DMS153 (cell line): ENCODE measurements at regions not wholly inside any gene's neighbourhood (a gene's known extent, or its start where the extent isn't known, plus 50 kb on each side); places are given as distances from the start of the nearest gene placed in this dataset.

Experiments
- DNase-seq: peaks from one replicate; lab custom pipeline; 2025; lab: John Stamatoyannopoulos, UW

GRCh38 chr7:156223935-156224832 is 411.9 kb upstream of the SHH start:
- DNase-seq = no peak

DNA sequence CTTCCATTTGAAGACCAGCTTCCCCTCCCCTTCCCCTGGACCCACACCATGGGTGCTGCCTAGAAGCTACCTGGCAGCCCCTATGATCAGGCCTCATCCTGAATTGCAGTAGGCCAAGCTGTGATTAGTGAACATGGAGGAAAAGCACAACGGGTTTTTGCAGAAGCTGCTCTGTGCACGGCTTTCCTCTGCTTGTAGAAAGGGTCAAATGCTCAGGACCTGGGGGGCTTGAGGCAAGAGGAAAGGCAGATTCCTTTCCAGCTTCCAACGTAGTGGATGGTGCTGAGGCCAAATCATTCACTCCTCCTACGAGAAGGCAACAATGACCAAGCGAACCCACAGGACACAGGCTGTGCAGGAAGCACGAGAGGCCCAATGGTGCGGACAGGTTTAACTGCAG is 410.3 kb upstream of the SHH start:
- no peak for DNase-seq

- DNase-seq = no peak
Observed at GRCh38 chr7:156222151-156222550, 409.9 kb upstream of the SHH start.

DNA sequence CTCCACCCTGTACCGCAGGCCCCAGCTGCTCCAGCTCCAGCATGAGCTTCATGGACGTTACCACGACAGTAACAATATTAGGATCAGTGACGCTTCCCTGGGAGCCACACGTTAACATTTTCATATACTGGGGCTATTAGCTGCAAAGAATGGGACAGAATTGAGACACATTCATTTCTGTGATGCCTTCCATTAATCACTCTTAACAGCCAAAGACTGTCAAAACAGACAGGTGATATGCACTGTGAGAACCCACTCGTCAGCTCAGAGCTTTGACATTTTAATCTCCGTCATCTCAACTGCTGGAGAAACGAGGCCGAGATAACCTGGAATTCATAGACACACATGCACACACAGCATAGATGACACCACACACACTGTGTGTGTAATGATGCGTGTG is 408.4 kb upstream of the SHH start:
- no peak for DNase-seq

GRCh38 chr7:156220078-156220605 is 407.9 kb upstream of the SHH start:
- DNase-seq = no peak

- no peak for DNase-seq
Observed at GRCh38 chr7:156219307-156220077, 407.2 kb upstream of the SHH start.

GRCh38 chr7:156218544-156219306 is 406.5 kb upstream of the SHH start:
- no peak for DNase-seq

GRCh38 chr7:156217803-156218202 is 405.5 kb upstream of the SHH start:
- no peak for DNase-seq

- no peak for DNase-seq
Observed at GRCh38 chr7:156209087-156209486, 396.8 kb upstream of the SHH start.

GRCh38 chr7:156207306-156207705 is 395.0 kb upstream of the SHH start:
- no peak for DNase-seq

- no peak for DNase-seq
Observed at GRCh38 chr7:156206174-156206573, 393.9 kb upstream of the SHH start.

DNA sequence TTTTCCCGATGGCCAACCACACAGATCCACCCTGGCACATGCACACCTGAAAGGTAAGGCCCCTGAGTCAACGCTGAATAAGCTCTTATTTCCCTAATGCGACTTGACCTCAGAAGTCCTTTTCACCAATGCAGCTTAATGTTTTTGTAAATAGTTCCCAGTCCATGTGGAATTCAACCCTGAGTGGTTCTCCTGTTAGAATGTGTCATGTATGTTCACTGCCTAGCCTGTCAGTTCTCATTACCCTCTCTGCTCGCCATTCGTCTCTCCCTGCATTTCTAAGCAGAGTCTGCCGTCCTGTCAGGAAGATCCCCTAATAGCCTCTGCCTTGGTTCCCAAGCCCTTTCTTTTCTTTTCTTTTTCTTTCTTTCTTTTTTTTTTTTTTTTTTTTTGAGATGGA is 392.6 kb upstream of the SHH start:
- DNase-seq = no peak

DNA sequence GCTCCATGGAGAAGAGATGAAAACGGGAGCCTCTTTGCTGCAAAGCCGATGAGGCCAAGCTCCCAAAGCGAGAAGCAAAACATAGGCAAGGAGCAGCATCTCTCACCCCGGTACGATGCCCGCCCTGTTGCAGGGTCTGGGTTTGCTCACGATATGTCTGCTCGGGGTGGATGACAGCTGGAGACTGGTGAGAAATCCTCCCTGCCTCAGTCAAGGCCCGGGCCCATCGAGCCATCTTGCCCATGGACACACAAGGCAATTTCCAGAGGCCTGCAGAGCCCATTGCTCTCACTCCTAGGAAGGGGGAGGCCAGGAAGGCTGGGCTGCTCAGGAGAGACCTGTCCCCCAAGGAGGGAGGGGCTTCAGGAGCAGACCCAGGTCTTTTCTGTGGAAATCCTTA is 391.7 kb upstream of the SHH start:
- DNase-seq = no peak

DNA sequence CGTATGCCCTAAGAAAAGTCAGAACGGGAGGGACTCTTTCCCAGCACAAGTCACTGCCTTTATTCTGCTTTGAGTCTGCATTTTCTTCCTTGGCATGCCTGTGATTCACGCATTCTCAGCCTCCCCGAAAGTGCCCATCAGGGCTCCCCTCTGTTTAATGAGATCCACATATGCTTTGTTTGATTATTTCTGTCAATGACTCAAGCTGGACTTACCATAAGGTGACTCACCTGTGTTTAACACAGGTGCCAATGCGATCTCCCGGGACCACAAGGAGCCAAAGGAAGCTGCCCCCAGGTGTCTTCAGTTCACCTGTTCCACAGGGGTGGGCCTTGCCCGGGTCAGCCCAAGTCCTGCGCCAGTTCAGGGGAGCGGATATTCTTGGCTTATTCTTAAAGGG is 386.0 kb upstream of the SHH start:
- no peak for DNase-seq

GRCh38 chr7:156196649-156197048 is 384.4 kb upstream of the SHH start:
- DNase-seq = no peak

DNA sequence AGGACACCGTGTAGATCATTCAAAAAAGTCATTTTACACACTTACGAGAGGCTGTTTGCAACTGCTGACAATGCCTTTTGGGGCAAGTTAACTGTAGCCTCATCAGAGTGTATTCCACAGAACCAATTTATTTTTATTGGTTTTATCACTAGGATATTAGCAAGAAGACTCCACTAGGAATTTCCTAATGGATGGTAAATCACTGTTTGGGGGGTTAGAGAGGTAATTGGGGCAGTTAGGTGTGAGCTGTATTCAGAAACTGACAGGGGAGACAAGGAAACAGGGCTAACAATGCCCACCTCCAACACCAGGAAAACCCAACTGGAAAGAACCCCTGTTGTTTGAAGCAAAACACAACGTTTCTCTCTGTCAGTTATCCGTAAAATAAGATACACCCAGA is 383.0 kb upstream of the SHH start:
- no peak for DNase-seq

GRCh38 chr7:156194813-156195212 is 382.6 kb upstream of the SHH start:
- DNase-seq = no peak

DNA sequence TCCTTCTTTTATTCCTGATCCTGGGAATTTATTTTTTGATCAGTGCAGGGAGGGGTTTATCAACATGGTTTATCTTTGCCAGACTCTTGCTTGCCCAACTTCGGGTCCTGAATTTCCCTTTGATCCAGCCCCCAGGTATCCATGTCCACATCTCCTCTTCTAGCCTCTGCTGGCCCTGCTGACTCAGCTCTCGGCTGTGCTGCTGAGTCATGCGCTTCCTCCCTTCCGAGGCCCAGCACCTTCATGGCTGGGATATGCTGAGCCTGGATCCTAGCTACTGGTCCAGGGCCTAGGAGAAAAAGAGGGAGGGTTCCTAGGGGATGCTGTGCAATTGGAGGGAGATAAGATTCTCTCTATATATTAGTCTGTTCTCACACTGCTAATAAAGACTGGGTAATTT is 380.7 kb upstream of the SHH start:
- no peak for DNase-seq

- DNase-seq = no peak
Observed at GRCh38 chr7:156191090-156191489, 378.8 kb upstream of the SHH start.

- DNase-seq = no peak
Observed at GRCh38 chr7:156185076-156185475, 372.8 kb upstream of the SHH start.

DNA sequence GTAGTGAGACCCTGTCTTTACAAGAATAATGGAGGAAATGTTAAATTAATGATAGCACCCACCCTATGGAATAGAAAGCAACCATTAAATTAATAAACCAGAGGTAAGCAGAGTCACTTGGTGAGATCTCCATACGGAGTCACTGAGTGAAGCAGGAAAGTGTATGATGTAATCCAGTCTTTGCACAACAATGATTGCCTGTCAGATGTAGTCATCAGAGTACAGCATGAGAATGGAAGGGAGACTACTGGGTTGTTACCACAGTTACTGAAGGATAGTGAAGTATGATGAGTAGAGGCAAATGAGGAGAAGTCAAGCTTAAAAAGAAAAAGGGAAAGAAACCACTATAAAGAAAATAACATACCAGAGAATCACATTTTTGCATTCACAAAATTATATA is 371.9 kb upstream of the SHH start:
- no peak for DNase-seq

DNA sequence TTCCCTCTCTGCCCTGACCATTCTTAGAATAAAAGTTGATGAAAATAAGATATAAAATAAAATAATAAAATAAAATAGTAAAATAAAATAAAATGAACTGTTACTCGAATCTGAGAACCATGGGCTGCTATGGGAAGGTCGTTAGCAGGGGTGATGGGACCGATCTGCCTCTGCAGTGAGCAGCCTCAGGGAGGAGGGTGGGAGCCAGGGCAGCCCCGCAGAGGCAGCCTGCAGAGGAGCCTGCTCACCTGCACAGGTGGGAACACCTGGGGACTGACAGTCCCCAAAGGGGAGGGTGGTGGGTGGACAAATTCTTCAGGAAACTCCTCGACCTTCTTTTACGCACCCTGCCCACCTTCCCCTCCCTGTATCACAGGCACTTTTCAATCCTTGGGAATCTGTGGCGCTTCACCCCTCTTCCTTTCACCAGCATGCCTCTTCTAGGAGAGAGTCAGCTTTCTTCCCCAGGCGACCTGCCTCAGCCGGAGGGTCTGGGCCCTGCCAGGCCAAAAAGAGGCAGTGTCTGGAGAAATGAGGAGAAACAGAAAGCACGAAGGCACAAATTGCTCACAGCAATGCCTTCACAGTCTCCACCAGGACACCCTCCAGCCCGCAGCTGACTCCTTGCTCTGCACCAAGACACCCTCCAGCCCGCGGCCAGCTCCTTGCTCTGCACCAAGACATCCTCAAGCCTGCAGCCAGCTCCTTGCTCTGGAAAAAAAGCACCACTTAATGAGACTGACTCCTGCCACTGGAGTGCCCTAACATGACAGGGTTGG is 368.4 kb upstream of the SHH start:
- no peak for DNase-seq
